DMS53 treated with DMSO at 0.1 percent for 48 hours (cell line): ENCODE measurements at regions not wholly inside any gene's neighbourhood (a gene's known extent, or its start where the extent isn't known, plus 50 kb on each side); places are given as distances from the start of the nearest gene placed in this dataset.

Experiments
- DNase-seq: peaks from one replicate; lab custom pipeline; 2025; ENCODE audit not compliant: unreplicated experiment; lab: John Stamatoyannopoulos, UW

DNA sequence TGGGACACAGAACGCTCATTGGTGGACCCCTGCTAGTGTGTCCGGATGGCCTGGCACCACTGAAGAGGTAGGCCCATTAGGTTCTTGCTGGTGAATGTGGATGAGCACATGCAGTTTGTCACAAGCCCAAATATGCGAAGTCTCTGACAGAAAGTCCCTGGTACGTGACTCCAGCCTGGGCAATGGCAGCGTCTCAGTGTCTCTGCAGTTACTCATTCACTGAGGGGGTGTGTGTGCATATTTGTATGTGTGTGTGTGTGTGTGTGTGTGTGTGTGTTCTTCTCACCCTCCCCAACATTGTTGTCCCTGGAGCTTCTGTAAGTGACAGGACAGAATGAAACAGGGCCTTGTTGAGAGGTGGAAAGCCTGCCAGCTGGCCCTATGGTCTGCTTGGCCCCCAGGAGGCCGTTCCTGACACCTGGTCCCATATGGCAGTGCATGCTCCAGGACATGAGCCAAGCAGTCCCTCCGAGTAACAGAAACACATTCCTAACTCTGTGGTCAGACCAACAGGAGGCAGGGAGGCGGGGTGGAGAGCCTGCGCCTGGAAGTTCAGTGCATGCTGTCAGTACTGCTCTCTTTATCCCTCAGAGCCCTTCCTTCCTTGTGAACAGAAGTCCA is 169.9 kb downstream of the SLC28A3 start:
- no peak for DNase-seq

DNA sequence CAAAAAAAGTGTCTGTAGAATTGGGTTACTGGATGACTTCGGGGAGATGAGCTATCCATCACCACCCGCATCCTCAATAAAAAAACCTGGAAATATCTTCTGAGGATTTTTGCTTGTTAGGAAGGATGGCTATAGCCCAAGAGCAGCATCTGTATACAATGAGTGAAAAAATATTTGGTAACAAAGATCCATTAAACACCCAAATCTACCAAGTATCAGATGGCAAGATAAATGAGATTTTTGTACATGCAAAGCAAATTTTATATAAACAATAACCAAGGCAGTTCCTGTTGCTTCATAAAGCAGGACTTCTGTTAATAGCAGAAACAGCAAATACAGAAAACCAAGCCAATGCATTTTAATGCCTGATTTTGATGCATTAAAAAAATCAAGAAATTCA is 166.6 kb downstream of the SLC28A3 start:
- no peak for DNase-seq

DNA sequence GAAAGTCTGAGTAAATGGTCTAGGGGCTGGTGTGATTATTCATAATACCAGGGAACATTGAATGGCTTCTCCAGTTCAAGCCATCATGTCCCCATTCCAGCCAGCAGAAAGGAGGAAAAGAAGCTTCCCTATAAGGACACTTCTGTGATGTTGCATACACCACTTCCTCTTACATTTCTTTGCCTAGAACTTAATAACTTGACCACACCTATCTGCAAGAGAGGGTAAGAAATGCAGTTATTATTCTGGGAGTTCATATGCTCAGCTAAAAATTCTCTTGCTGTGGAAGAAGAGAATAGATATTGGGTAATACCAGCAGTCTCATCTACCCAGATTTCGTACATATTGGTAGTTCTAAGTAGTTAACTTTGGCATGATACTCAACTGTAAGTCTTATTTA is 166.1 kb downstream of the SLC28A3 start:
- DNase-seq = no peak

DNA sequence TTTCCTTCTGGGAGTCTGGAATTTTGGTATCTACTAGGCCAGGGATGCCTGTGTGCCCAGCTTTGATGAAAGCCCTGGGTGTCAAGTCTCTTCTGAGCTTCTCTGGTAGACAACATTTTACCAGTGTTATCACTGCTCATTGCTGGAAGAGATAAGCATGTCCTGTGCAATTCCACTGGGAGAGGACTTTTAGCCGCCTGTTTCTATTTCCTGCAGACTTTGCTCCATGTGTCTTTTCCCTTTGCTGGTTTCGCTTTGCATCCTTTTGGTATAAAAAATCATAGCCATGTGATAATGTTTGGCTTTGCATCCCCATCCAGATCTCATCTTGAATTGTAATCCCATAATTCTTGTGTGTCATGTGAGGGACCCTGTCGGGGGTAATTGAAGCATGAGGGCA is 163.2 kb downstream of the SLC28A3 start:
- DNase-seq = no peak

DNA sequence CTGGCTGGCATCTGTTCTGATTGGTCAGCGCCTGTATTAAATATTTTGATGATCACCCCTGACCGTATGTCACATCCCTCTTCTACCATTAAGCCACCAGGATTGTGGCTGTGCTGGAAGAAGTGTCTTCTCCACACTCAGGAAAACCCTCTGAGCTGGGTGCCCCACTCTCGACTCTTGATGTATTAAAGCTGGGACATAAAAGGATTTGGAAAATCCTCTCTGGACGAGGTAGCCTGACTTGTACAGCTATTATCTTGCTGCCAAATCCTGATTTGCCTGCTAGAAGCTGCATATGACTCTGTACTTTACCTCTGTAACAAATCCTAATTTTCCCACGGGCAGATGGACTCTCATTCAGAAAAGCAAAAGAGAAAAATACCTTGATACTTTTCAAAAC is 161.0 kb downstream of the SLC28A3 start:
- DNase-seq = no peak

DNA sequence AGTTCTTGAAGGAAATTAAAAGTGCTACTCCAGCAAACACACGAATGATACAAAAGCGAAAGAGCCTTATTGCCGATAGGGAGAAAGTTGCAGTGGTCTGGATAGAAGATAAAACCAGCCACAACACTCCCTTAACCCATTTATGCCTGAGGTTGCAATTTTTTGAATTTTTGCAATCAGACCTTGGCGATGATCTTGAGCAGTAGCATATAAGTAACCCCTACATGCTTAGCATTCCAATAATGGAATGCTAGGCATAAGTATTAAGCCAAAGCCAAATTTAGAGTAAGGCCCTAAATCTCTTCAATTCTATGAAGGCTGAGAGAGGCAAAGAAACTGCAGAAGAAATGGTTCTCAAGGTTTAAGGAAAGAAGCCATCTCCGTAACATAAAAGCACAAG is 153.5 kb downstream of the SLC28A3 start:
- DNase-seq = no peak

DNA sequence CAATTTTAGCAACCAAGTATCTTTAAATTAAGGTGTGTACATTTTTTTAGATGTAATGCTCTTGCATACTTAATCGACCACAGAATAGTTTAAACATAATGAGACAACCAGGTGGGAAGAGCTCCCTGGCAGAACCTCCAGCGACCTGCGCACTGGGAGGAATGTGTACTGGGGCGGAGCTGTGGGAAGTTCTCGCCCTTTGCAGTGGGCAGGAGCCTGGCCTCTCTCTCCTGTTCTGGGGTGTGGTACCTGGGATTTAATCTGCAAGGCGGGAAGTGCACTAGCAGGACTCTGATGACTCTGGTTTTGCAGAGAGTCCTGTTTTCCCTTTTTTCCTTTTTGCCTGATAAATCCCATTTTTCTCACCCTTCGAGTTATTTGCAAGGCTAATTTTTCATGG is 150.7 kb downstream of the SLC28A3 start:
- no peak for DNase-seq

DNA sequence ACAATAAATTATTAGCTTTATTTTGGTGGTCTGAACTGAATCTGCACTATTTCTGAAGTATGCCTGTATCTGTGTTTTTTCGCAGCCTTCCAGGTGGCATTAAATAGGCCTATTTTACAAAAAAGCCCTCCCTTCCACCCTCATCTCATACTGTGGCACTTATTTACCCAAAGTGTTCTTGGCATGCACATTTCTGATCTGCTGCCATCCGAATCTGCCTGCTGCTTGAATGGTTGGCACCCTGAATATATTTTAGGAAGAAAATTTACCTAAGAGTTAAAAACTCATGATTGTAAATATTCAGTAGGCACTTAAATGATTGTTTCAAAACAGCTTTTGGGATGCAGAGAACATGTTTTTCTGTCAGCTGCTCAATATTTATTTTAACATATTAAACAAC is 150.1 kb downstream of the SLC28A3 start:
- no peak for DNase-seq

DNA sequence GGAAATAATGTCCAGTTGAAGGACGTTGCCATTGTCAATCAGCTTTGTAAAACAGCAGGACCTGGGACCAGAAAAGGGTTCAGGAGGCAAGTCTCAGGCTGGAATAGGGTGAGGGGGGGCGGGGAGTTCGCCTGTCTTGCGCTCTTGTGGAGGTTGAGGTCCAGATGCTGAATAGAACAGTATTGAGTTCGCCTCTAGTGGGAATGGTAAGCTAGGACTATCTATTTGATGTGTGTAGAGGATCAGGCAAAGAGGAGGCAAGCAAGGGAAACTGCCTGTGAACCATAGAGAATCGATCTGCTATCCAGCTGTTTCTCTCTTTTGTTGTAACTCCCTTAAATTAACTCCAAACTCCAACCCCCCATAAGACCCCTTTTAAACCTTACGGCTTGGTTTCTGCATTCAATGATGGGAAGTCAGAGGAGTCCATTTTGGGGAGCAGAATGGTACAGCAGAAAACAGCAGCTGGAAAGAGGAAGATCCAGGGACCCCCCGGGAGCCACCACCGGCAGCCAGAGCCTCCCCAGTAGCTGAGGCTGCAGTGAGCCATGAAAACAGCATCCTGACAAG is 133.7 kb downstream of the SLC28A3 start:
- DNase-seq = no peak

DNA sequence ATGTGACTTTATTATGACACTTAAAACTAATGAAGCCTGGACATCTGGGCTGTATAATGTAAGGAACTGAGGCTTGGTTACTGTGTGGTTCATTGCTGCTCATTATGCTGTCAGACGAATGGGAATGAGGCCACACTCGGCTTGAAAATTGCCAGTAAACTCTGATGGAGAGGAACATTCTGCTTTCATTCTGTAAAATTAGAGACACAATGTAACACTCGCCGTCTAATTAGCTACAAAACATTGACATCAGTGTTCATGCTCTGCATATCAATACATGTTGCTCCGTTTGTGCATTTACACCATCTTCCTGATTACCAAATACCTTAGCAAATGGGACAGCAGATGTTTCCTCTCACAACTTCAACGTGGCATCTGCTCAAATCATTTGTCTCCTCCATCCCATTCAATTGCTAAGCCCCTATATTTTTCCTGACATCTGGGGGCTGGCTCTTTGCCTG is 133.0 kb downstream of the SLC28A3 start:
- no peak for DNase-seq

DNA sequence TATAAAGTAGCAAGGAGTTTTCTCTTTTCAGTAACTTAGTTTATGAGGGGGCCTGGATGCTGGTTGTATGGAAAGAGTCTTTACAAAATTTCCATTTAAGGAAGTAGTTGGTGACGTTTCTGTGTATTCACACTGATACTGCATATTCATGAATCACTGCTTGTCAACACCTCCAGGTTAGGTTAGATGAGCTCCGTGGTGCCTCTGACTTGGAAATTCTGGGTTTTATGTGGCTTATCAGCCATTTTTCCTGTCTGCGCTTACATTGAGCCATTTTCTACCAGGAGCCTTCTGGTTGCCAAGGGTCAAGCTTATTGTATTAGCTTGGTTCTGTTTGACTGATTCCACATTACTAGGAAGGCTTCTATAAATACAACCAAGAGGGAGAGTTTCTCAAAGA is 128.3 kb downstream of the SLC28A3 start:
- DNase-seq = no peak

DNA sequence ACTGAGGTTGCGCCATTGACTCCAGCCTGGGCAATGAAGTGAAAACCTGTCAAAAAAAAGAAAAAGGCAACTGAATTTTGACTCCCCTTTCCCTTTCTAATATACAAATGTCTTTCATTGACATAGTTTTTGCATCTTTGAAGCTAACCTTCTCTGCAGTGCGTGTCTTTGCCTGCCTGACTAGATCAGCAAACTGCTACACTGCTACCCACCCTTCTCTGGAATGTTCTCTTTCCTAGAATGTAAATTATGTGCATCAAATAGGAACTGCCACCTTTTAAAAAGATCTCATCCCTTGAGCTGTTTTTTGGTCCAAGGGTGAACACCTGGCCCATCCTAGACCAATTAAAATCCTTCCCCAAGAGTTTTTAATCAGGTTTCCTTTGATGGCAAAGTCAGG is 127.6 kb downstream of the SLC28A3 start:
- DNase-seq = no peak

DNA sequence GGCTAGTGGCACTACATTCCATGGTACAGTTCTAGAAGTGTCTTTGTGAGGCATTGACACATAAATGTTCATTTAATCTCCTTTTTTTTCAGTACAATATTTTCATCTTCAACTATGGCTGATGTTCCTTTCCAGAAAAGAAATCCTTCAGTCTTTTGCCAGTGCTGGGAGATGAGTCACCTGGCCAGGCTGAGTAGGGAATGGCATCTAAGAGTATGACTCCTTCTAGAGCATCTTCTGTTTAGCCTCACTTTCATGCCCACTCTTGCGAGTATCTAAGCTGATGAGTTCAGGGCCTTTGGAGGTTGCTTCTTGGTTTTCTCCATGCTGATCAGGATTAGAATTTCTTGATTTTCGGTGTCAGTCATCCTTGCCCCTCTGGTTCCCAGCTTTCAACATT is 124.4 kb downstream of the SLC28A3 start:
- no peak for DNase-seq

DNA sequence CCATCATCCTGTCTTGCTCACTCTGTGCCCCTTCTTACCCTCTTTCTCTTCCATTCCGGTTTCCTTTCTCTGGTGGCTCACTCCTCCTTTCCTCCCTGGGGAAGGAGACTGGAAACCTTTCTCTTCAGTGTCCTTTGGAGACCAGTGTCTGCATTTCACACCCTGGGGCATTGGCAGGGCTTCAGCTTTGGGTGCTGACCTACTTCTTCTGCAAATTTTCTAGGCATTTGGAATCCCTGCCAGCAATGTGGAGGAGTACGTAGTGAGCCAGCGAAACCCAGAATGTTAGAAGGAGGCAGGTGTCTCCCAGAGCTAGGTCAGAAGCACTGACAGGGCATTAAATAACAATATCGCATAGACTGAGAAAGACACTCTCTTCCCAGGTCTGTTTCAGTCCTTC is 122.2 kb downstream of the SLC28A3 start:
- no peak for DNase-seq

DNA sequence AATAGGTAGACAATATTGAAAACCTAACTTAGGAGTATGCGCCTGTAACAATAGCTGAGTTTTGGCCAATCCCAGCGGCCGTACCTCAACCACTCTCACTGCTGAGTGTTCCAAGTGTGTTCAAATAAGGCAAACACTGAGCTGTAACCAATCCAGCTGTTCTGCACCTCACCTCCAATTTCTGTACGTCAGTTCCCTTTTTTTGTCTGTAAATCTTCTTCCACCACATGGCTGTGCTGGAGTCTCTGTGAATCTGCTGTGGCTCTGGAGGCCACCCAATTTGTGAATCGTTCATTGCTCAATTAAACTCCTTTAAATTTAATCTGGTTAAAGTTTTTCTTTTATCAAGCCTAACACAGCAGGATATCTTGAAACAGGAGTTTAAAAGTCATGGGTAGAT is 116.3 kb downstream of the SLC28A3 start:
- no peak for DNase-seq
